ENCODE measurements at regions not wholly inside any gene's neighbourhood (a gene's known extent, or its start where the extent isn't known, plus 50 kb on each side); places are given as distances from the start of the nearest gene placed in this dataset.
"Not testable (repeated sequence)": the region's sequence is repeated elsewhere in the genome, so short reads cannot be mapped to it uniquely, and the experiment has no call there.

- H3K9me3 ChIP-seq; H3K4me3 ChIP-seq; H3K36me3 ChIP-seq (replicated peaks); H3K4me1 ChIP-seq; in situ Hi-C loops (cut with MboI; ENCODE audit: low sequenced_read_pairs); H3K27me3 ChIP-seq (ENCODE audit: low read depth); DNase-seq (ENCODE audit: low spot score in 2 of 2): not testable (repeated sequence)
Measured at GRCh38 chr1:145504310-145504709, 78.9 kb upstream of the NBPF20 start.

- in situ Hi-C loops (cut with MboI; ENCODE audit: low sequenced_read_pairs); H3K36me3 ChIP-seq (replicated peaks); H3K4me3 ChIP-seq; H3K9me3 ChIP-seq; DNase-seq (ENCODE audit: low spot score in 2 of 2); H3K4me1 ChIP-seq; H3K27me3 ChIP-seq (ENCODE audit: low read depth): not testable (repeated sequence)
Measured at GRCh38 chr1:145500251-145500650, 74.8 kb upstream of the NBPF20 start.

GRCh38 chr1:145495077-145495871 is 69.9 kb upstream of the NBPF20 start:
- H3K36me3 ChIP-seq (replicated peaks); H3K4me1 ChIP-seq; in situ Hi-C loops (cut with MboI; ENCODE audit: low sequenced_read_pairs); DNase-seq (ENCODE audit: low spot score in 2 of 2); H3K27me3 ChIP-seq (ENCODE audit: low read depth); H3K9me3 ChIP-seq; H3K4me3 ChIP-seq: not testable (repeated sequence)

GRCh38 chr1:145488193-145488933 is 63.0 kb upstream of the NBPF20 start:
- H3K4me3 ChIP-seq; in situ Hi-C loops (cut with MboI; ENCODE audit: low sequenced_read_pairs); DNase-seq (ENCODE audit: low spot score in 2 of 2); H3K9me3 ChIP-seq; H3K27me3 ChIP-seq (ENCODE audit: low read depth); H3K4me1 ChIP-seq; H3K36me3 ChIP-seq (replicated peaks): not testable (repeated sequence)

GRCh38 chr1:145487156-145487555 is 61.8 kb upstream of the NBPF20 start:
- DNase-seq (ENCODE audit: low spot score in 2 of 2); H3K27me3 ChIP-seq (ENCODE audit: low read depth); in situ Hi-C loops (cut with MboI; ENCODE audit: low sequenced_read_pairs); H3K4me1 ChIP-seq; H3K4me3 ChIP-seq; H3K9me3 ChIP-seq; H3K36me3 ChIP-seq (replicated peaks): not testable (repeated sequence)

GRCh38 chr1:145484257-145484656 is 58.9 kb upstream of the NBPF20 start:
- H3K27me3 ChIP-seq (ENCODE audit: low read depth); H3K36me3 ChIP-seq (replicated peaks); H3K9me3 ChIP-seq; H3K4me3 ChIP-seq; H3K4me1 ChIP-seq; DNase-seq (ENCODE audit: low spot score in 2 of 2); in situ Hi-C loops (cut with MboI; ENCODE audit: low sequenced_read_pairs): not testable (repeated sequence)

- DNase-seq (ENCODE audit: low spot score in 2 of 2); in situ Hi-C loops (cut with MboI; ENCODE audit: low sequenced_read_pairs); H3K36me3 ChIP-seq (replicated peaks): not testable (repeated sequence)
Measured at GRCh38 chr1:145482214-145482860, 56.9 kb upstream of the NBPF20 start.

DNA sequence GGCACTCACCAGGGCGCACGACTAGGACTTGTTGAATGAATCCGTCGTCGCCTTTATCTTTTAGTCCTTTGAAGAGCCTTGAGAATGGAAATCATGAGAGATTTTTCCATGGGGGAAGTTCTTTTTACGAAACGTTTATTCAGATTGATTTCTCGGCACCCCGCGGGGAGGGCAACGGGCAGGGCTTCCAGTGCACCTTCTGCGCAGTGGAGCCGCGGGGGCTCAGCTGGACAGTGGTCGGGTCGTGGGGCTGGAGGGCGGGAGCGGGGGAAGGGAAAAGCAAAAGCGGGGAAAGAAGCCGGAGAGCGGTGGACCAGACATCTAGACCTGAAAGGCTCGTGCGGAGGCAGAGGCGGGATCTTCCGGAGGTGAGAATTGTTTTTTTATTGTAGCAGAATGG is 50.6 kb upstream of the NBPF20 start:
- H3K4me3 ChIP-seq; DNase-seq (ENCODE audit: low spot score in 2 of 2); H3K4me1 ChIP-seq; H3K27me3 ChIP-seq (ENCODE audit: low read depth); in situ Hi-C loops (cut with MboI; ENCODE audit: low sequenced_read_pairs); H3K9me3 ChIP-seq; H3K36me3 ChIP-seq (replicated peaks): not testable (repeated sequence)

More at GRCh38 chr1:145482214-145482860, 56.9 kb upstream of the NBPF20 start:
- H3K9me3 ChIP-seq; H3K4me3 ChIP-seq; H3K4me1 ChIP-seq; H3K27me3 ChIP-seq (ENCODE audit: low read depth): not testable (repeated sequence)

- H3K4me1 ChIP-seq; H3K9me3 ChIP-seq; H3K27me3 ChIP-seq (ENCODE audit: low read depth); H3K36me3 ChIP-seq (replicated peaks); DNase-seq (ENCODE audit: low spot score in 2 of 2); in situ Hi-C loops (cut with MboI; ENCODE audit: low sequenced_read_pairs); H3K4me3 ChIP-seq: not testable (repeated sequence)
Measured at GRCh38 chr1:145475369-145475915, 50.0 kb upstream of the NBPF20 start.

All from HAP-1 (cell line).